GM21786 (cell line): ENCODE measurements at regions not wholly inside any gene's neighbourhood (a gene's known extent, or its start where the extent isn't known, plus 50 kb on each side); places are given as distances from the start of the nearest gene placed in this dataset.
"Not testable (repeated sequence)": the region's sequence is repeated elsewhere in the genome, so short reads cannot be mapped to it uniquely, and the experiment has no call there.

Experiments
- ATAC-seq: cut with Tn5 transposase; IDR thresholded peaks from one replicate; pipeline ENCODE4 v1.9.1; 2021; ENCODE audit not compliant: unreplicated experiment

DNA sequence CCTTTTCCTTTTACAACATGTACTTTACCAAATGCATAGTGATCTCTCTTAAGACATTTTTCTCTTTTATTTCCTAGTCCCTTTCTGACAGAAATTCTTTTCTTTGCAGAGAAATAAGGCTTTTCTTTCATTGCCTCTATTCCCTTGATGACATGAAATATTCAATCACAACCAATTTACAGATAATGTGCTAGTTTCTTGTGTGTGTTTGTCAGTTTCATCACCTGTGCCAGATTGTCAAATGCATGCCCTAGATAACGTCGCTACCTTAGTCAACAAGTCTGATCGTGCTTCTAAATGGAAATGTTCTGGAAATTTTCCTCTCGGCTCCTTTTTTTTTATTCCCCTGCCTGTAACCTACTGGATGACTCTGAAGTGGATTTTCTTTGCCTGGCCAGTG, 478.1 kb downstream of the KLF5 start:
- no peak for ATAC-seq

DNA sequence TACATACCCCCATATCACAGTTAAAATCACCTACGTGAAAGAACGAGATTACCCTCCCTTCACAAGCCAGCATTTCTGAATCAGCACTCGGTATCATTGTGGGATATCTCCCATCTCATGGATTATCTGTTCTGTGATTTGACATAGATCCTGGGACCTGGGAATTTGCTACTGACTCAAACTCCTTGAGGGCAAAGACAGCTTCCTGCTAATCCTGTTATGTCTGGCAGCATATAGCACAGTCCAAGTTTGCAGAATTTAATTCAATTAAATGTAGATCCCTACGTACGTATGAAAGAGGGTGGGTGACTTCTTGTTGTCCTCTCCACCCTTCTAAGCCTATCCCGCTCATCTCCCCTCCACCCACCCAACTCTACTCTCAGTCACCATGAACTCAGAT, 476.5 kb downstream of the KLF5 start:
- ATAC-seq, result no peak

DNA sequence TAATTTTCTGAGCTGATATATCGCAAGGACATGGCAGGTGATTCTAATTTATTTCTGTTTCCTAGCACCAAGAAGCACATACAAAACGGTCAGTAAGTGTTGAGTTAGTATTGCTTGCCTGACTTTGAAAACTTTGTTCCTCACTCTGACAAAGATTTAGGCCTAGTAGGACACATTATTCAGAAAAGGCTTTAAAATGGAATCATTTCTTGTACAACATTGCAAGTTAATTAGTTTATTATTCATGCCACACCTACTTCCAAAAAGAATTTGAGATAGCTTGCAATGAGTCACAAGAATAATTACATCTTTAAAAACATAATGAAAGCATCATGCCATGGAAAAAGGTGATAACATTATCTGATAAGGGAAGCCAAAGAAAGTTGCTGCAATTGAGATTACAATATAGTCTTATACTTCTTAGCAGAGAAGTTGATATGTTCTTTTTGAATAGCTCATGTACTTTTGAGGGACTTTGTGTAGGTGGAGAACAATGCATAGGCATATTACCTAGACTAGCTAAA, 474.2 kb downstream of the KLF5 start:
- ATAC-seq, result no peak

DNA sequence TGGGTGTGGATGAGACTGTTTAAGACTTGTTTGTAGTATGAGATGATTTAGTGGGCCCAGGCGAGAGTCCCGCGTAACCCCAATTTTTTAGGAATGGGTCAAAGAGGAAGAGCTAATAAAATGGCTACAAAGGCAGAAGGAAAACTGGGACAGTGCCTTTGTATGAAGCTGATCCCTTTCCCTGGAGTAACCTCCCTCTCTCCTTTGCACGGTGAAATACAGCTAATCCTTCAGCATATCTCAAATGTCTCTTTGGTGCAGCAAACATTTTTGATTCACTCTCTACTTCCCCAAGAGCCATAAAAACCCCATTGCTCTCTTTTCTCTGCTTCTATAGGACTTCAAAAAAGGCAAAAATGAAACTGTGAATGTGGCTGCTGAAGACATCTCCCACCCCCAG, 473.8 kb downstream of the KLF5 start:
- no peak for ATAC-seq

DNA sequence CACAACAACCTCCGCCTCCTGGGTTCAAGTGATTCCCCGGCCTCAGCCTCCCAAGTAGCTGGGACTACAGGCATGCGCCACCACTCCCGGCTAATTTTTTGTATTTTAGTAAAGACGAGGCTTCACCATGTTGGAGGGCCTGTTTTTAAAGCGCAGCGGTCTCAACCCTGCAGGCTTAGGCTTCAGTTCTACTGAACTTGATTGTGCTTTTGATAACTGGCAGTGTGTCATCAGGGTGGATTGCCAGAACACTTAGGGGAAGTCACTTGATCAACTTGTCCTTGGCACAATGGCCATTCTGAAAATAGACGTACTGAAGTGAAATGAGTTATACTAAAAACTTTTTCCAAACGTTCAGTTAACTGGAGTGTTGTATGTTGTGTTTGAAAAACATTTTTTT, 472.2 kb downstream of the KLF5 start:
- no peak for ATAC-seq

DNA sequence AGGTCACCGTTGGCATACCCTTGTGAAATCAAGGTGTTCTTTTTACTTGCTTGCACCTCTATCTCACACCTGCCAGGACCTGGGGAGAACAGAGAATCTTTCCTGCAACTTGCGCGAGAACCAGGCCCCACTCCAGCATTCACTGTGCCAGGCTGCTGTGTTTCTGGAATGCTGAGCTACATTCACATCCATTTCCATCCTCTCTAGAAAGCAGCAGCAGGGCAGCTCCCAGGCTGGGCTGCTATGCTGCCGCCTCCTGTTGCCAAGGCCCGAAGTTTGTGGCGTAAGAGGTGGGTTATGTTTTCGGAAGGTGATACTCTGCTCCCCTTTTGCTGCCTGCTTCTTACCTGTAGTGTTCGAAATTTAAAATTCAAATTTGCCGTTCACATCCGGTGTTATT, 464.1 kb downstream of the KLF5 start:
- ATAC-seq, result no peak

DNA sequence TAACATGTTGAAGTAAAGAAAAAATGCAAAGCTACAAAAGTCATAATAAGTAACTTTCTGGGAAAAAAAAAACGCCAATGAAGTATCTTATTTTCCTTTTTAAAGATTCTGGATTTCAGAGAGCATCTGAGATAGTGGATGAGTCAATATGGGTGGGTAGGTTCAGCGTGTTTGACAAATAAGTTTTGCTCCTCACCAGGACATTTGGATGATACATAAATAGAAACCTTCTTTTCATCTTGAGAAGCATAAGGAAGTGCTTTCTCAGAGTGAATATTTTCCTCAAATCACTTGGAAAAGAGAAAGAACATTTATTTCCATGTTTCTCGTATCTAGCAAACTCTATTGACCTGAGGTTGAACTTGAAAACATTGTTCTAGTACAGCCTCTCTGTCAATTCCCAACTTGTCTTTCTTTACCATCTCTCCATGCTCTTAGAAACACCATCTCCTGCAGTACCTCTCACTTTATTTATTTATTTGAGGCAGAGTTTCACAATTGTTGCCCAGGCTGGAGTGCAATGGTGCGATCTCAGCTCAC, 463.2 kb downstream of the KLF5 start:
- no peak for ATAC-seq

DNA sequence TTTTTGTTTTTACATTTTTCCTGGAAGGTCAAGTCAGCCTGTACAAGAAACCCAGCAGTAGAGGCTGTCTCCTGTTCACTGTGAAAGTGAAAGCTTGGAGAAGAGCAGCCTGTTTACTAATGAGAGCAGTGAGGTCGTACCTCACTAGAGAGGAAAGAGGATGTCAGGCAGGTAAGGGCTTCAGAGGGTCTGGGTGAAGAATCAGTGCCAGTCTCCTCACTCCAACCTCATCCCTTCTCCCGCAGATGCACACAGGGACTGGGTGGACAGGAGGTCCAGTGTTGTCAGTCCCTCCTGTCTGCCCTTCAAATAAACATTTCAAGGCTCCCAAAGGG, 462.5 kb downstream of the KLF5 start:
- ATAC-seq, result no peak

DNA sequence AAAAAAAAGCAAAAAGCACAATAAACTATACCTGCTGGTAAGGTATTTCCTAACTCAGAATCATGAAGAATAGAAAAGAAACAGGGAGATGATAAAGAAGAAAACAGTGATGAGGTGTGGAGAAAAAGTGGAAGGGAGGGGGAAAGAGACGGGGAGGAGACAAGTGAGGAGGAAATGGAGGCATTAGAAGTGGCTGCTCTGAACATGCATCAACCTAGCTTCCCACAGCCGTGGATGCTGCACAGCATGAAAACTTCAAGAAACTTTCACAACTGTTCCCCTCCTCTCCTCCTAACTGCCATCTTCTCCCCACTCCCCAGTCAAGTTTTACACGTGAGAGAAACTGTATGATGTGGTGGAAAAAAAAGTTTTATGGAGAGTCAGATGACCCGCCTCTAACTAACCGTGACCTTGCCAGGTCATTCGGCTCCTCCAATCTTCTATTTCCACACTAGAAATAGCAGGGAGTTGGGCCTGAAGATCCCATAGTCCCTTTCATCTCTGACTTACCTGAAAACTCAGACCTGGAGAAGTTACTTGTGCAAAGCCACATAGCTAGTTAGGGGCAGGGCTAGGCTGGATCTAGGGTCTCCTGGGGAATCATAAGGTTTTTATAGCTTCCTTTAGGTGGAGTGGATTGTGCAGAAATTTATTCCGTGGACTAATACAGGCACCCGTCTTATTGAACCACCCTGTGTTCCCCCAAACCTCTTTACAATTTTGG, 461.9 kb downstream of the KLF5 start:
- ATAC-seq, result no peak

DNA sequence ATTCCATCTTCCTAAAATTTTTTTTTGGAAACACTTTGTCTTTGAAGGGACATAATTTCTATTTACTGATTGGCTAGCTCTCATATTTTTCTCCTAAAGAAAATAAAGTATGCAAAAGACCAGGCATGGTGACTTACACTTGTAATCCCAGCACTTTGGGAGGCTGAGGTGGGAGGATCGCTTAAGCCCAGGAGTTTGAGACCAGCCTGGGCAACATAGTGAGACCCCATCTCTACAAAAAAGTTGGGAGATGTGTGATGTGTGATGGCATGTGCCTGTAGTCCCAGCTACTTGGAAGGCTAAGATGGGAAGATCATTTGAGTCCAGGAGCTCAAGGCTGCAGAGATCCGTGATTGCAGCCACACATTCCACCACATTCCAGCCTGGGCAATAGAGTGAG, 461.3 kb downstream of the KLF5 start:
- not testable (repeated sequence) for ATAC-seq

DNA sequence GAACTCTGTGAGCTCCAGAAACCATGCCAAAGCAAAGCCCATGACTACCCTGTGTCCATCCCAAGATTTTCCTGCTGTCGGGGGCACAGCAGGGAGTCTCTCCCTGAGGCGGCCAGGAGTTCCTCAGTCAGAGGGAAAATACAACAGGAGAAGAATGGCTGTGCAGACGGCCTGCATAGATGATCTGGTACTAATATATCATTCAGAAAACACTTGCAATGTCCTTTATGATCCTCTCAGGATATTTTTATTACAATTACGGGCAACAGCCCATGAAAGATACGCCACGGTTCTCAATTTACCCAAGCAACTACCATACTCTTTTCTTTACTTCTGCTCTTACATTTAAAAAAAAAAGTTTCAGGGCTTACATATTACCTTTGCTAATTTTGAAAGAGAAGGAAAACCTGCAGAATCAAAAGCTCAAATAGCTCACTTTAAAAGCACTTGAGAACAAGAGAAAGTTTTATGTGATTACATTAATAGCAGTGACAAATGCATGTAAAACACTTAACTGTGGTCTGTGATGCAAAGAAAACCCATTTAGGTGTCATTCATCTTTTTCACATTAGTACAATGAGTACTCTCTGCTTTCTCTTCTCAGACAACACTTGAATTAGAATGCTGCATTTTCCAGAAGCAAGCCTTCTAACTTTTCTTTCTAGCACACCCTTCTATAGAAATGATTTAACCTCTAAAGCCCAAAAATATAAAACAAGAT, 460.8 kb downstream of the KLF5 start:
- ATAC-seq, result no peak

DNA sequence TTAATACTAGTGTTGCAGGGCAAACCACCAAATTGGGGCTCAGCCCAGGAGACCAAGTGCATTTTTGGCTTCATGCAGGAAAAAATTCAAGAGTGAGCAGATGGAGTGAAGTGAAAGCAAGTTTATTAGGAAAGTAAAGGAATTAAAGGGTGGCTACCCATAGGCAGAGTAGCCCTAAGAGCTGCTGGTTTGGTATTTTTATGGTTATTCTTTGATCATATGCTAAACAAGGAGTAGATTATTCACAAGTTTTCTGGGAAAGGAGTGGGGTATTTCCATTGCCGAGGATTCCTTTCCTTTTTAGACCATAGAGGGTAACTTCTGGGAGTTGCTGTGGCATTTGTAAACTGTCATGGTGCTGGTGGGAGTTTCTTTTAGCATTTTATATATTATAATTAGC, 459.0 kb downstream of the KLF5 start:
- ATAC-seq, result no peak

DNA sequence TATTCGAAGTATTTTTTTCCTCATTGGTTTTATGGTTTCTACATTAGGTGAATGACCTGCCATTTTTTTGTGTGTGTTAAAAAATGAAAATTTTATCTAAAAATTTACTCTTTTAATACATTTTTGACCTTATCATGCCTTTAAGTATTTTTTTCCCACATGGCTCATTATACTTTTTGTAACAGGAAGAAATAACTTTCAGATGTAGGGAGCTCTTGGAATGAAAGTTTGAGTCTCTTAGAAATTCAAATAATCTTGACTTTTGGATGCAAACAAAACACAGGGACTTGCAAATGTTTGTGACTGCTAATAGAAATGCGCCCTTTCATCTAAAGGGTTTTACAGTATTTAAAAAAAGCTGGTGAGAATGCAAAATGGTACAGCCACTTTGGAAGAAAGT, 457.9 kb downstream of the KLF5 start:
- no peak for ATAC-seq

DNA sequence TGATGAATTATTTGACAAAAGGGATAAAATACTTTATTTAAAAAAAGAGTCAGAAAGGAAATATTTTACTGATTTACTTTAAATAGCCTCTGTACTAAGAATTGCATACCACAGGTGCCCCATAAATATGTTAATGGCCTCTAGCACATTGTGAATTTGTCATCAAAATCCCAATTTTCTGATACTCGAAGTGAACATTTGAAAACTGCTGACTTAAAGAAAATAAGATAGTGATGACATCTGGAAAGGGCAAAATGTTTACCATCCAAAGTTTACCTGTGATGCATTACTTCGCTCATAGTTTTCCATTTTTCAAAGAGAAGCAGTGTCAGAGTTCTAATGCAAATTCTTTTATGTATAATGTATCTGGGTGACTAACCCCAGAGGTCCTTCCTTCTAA, 455.4 kb downstream of the KLF5 start:
- ATAC-seq, result no peak

DNA sequence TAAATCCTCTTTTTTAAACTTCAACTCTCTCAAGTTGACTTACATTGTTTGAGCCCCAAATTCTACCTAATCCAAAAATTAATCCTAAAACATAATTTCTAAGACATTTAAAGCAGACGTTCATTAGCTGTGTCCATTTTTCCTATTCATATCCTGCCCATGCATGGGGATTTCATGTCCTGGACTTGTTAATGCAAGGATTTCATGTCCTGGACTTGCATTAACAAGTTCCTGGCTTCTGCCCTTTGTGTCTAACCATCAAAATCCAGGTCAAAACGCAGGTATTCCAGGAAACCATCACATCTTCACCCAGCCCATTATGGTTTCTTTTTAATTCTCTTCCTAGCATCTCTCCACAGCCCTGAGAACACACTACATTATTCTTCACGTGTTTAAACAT, 454.9 kb downstream of the KLF5 start:
- no peak for ATAC-seq

DNA sequence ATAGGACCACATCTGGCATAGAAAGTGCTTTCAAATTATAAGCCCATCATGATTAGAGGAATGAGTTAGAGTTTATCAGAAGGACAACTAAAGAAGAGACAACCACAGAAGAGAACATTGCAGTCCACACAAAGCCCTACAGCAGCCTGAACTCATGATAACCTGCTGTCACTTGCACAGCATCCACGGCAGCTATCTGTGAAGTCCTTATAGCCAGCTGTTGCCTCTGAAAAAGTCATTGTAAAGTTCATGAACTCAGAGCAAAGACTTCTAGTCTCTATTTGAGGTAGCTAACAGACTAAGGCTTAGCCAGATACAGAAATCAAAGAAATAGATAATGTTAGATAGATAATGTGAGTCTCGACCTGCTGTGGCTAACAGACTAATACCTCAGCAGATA, 450.0 kb downstream of the KLF5 start:
- no peak for ATAC-seq

DNA sequence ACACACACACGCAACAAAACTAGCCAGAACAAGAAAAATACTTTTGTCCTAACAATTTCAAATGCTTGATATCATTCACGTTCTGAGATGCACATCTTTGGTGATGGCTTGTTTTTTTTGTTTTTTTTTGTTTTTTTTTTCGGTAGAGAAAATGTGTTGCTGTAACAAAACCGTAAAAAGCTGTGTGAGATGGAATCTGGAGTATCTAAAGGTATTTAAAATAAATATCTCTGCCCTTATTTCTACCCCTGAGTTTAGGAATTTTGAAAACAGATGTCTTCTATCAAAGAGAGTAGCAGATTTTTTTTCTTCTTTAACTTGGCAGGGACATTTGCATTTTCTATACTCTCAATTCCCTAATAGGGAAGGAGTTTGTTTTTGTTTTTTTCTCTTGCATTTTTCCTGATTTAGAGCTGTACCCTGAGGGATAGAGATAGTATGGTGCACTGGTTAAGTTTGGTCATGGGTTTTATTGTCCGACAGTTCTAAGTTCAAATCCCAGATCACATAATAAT, 446.6 kb downstream of the KLF5 start:
- ATAC-seq, result no peak

DNA sequence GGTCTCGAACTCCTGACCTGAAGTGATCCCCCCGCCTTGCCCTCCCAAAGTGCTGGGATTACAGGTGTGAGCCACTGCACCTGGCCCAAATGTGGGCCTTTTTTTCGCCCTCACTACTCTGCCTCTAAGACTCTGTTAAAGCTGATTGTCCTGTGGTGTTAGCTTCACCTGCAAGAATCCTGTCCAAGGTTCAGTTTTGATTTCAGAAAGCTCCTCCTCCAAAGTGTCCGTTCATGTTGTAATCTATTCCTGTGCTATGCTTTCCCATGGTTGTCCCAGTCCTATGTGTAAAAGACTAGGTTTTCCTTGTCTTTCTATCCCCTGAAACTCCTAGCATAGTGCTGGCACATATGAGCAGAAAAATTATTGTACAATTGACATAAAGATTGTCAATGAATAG, 440.9 kb downstream of the KLF5 start:
- ATAC-seq, result no peak

DNA sequence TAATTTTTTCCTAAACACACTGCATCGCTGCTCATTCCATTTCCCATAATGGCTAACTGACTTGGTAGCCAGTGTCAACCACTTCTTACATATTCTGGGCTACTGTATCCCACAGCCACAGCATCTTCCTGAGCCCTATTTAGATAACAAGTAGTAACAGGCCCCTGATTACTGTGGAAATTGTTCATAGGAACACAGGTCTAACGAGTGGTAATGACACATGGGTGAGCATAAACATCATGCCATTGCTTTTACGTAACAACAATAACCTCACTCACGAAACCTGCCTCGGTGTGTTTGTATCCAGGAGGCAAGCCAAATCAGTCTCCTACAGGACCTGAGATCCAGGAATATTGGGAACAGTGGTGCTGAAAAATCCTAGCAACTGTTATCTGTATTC, 438.6 kb downstream of the KLF5 start:
- ATAC-seq, result no peak

DNA sequence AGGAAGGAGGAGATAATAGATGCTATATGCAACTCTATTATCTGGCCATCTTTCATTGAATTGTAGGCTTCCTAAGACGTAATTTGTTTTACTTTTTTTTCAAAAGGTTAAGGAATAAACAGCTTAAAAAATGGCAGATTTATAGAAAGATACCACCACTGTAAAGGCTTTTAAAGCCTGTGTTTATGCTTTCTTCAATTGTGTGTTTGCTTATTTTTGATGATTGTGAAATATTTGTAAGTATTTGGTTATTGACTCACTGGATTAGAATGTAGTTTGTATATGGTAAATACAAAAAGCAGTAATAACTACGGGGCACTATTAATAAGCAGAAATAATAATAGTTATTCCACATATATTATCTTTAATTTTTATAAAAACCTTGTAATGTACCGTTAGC, 437.9 kb downstream of the KLF5 start:
- no peak for ATAC-seq

DNA sequence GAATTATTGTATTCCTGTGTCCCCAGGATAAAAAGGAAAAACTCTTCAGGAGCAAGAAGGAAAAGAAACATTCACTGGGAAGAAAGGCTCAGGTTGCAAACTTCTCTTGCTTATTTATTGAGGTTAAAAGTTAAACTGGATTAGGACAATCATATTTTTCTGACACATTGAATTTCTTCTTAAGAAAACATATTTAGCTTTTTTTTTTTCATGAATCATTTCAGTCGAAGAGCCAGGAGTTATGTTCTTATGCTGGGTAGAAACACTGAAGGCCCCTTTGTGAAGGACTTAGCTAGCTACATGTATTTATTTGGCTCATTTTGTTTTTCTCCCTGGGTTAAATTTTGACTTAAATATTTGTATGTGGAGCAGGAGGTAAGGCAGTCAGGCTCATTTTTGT, 434.0 kb downstream of the KLF5 start:
- ATAC-seq, result no peak

DNA sequence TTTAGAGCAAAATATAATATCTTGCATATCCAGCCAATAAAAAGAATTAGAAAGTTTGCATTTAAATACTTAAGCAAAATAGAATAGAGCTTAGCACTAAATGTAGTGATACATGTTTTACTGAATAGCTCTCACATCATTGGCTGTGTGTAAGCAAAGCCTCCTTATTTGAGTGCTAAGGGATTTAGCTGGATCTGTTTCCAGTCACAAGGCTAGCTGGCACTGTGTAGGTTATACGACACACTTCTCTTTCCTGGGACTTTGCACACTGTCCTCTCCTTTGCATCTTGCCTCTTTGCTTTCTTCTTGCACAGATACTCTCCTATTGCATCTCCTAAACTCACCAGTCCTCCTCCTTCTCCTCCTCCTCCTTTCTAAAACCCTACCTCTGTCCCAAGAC, 423.8 kb downstream of the KLF5 start:
- ATAC-seq, result no peak
